NCI-H774 (cell line): ENCODE measurements at regions not wholly inside any gene's neighbourhood (a gene's known extent, or its start where the extent isn't known, plus 50 kb on each side); places are given as distances from the start of the nearest gene placed in this dataset.

Experiments used
- DNase-seq: peaks from one replicate; lab custom pipeline; 2025; lab: John Stamatoyannopoulos, UW

- no peak for DNase-seq
These were observed 138.5 kb downstream of the RBM26 start for GRCh38 chr13:79267560-79267959.

- no peak for DNase-seq
These were observed 147.6 kb downstream of the RBM26 start for GRCh38 chr13:79258489-79258888.

- no peak for DNase-seq
These were observed 159.5 kb downstream of the RBM26 start for GRCh38 chr13:79246578-79246949.

GRCh38 chr13:79245937-79246577 is 160.0 kb downstream of the RBM26 start:
- no peak for DNase-seq

- DNase-seq, result no peak
These were observed 164.4 kb downstream of the RBM26 start for GRCh38 chr13:79241697-79242096.

GRCh38 chr13:79237981-79238380 is 168.1 kb downstream of the RBM26 start:
- DNase-seq, result no peak

GRCh38 chr13:79231887-79232286 is 174.2 kb downstream of the RBM26 start:
- no peak for DNase-seq

- no peak for DNase-seq
These were observed 176.3 kb downstream of the RBM26 start for GRCh38 chr13:79229761-79230160.

GRCh38 chr13:79228972-79229371 is 177.1 kb downstream of the RBM26 start:
- DNase-seq, result no peak

GRCh38 chr13:79227418-79227817 is 178.6 kb downstream of the RBM26 start:
- no peak for DNase-seq

GRCh38 chr13:79226938-79227337 is 179.1 kb downstream of the RBM26 start:
- DNase-seq, result no peak

- no peak for DNase-seq
These were observed 179.8 kb downstream of the RBM26 start for GRCh38 chr13:79226250-79226649.

GRCh38 chr13:79225487-79226232 is 180.4 kb downstream of the RBM26 start:
- DNase-seq, result no peak

- no peak for DNase-seq
These were observed 183.4 kb downstream of the RBM26 start for GRCh38 chr13:79222427-79223205.

- peak; percentile 48 for DNase-seq
These were observed 193.9 kb downstream of the RBM26 start for GRCh38 chr13:79212064-79212619.

GRCh38 chr13:79211377-79211776 is 194.7 kb downstream of the RBM26 start:
- DNase-seq, result no peak

GRCh38 chr13:79197933-79198332 is 208.1 kb downstream of the RBM26 start:
- no peak for DNase-seq

- no peak for DNase-seq
These were observed 209.2 kb downstream of the RBM26 start for GRCh38 chr13:79196843-79197242.

- no peak for DNase-seq
These were observed 209.7 kb downstream of the RBM26 start for GRCh38 chr13:79196366-79196765.

- DNase-seq, result no peak
These were observed 211.3 kb downstream of the RBM26 start for GRCh38 chr13:79194727-79195126.

GRCh38 chr13:79194272-79194671 is 211.8 kb downstream of the RBM26 start:
- no peak for DNase-seq

GRCh38 chr13:79191501-79191900 is 214.6 kb downstream of the RBM26 start:
- DNase-seq, result no peak

- DNase-seq, result no peak
These were observed 215.1 kb downstream of the RBM26 start for GRCh38 chr13:79190932-79191331.
